ENCODE measurements at regions not wholly inside any gene's neighbourhood (a gene's known extent, or its start where the extent isn't known, plus 50 kb on each side); places are given as distances from the start of the nearest gene placed in this dataset.
"Not testable (repeated sequence)": the region's sequence is repeated elsewhere in the genome, so short reads cannot be mapped to it uniquely, and the experiment has no call there.

DNA sequence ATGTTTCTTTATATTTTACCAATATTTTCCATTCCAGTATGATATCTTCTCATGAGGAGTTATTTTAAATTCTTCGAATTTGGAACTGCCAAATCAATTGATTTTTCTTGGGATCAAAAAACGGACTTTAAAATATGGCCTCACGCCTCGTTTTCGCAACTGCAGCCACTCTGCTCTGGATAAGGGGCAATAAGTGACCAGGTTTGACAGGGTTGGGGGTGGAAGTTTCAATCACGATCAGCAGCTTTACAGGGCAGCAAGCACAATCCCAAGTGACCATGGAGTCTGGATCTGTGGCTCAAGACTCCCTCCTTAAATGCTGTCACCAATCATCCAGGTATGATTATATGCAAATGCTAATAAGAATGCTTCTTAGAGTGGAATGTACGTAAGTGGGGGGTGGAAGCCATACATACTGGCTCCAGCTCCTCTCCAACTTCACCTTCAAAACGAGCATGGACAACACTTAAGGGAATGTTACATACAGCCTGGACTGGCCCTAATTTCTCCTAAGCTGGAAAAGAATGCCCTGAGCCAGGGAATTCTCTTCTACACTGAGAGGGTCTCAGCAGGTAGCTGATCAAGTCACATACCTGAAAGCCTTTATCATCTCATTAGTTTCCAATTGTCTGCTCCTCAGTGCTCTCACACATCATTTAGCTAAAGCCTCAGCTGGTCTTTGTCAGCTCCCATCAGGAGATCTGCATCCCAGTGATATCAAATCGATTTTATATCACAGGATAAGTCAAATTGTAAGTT, 176.9 kb upstream of the DCAF8L1 start:
- no peak overlapping the region for H3K4me2 ChIP-seq (ENCODE audit: low read depth, low read length, poor library complexity, severe bottlenecking)
- no peaks in the 10 kb centered on the region for H4K20me1 ChIP-seq (ENCODE audit: insufficient read depth, low read length, poor library complexity, severe bottlenecking)
- no peaks in the 10 kb centered on the region for H3K9me3 ChIP-seq (ENCODE audit: insufficient read depth, low read depth, low read length)
- no peaks in the 10 kb centered on the region for H3K27me3 ChIP-seq (ENCODE audit: insufficient read depth, low read length, poor library complexity, severe bottlenecking)
- no peak for TF ChIP-seq EZH2phosphoT487 (IDR thresholded peaks at IDR 0.05; ENCODE audit: borderline replicate concordance)
- TF ChIP-seq, protein P1, sequence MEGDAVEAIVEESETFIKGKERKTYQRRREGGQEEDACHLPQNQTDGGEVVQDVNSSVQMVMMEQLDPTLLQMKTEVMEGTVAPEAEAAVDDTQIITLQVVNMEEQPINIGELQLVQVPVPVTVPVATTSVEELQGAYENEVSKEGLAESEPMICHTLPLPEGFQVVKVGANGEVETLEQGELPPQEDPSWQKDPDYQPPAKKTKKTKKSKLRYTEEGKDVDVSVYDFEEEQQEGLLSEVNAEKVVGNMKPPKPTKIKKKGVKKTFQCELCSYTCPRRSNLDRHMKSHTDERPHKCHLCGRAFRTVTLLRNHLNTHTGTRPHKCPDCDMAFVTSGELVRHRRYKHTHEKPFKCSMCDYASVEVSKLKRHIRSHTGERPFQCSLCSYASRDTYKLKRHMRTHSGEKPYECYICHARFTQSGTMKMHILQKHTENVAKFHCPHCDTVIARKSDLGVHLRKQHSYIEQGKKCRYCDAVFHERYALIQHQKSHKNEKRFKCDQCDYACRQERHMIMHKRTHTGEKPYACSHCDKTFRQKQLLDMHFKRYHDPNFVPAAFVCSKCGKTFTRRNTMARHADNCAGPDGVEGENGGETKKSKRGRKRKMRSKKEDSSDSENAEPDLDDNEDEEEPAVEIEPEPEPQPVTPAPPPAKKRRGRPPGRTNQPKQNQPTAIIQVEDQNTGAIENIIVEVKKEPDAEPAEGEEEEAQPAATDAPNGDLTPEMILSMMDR (conservative IDR thresholded peaks at IDR 0.05; ENCODE audit: low read length), result no peak
- no peaks in the 10 kb centered on the region for H3K9me2 ChIP-seq (replicated peaks; ENCODE audit: low read depth, low read length)
- H3K79me2 ChIP-seq (ENCODE audit: insufficient read depth, low read length), result no peaks in the 10 kb centered on the region
- H3K36me3 ChIP-seq (ENCODE audit: insufficient read depth, low read length), result no peaks in the 10 kb centered on the region
- H3K9ac ChIP-seq (ENCODE audit: low read depth, low read length, poor library complexity, severe bottlenecking), result no peak overlapping the region
- H3F3A ChIP-seq (ENCODE audit: low read depth), result no peaks in the 10 kb centered on the region
- H2AFZ ChIP-seq (ENCODE audit: low read length), result no peak overlapping the region
- no peaks in the 10 kb centered on the region for H3K4me1 ChIP-seq (ENCODE audit: insufficient read depth, low read length, poor library complexity, severe bottlenecking)
- H3K4me3 ChIP-seq (ENCODE audit: low read length, poor library complexity, severe bottlenecking), result no peak overlapping the region

DNA sequence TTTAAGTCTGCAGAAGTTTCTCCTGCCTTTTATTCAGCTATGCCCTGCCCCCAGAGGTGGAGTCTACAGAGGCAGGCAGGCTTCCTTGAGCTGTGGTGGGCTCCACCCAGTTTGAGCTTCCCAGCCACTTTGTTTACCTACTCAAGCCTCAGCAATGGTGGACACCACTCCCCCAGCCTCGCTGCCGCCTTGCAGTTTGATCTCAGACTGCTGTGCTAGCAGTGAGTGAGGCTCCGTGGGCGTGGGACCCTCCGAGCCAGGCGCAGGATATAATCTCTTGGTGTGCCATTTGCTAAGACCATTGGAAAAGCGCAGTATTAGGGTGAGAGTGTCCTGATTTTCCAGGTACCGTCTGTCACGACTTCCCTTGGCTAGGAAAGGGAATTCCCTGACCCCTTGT, 171.0 kb upstream of the DCAF8L1 start:
- not testable (repeated sequence) for H4K20me1 ChIP-seq (ENCODE audit: insufficient read depth, low read length, poor library complexity, severe bottlenecking); H3K4me3 ChIP-seq (ENCODE audit: low read length, poor library complexity, severe bottlenecking); H3K27me3 ChIP-seq (ENCODE audit: insufficient read depth, low read length, poor library complexity, severe bottlenecking); H3K4me2 ChIP-seq (ENCODE audit: low read depth, low read length, poor library complexity, severe bottlenecking); H3K9ac ChIP-seq (ENCODE audit: low read depth, low read length, poor library complexity, severe bottlenecking); H3K9me2 ChIP-seq (replicated peaks; ENCODE audit: low read depth, low read length); H3K4me1 ChIP-seq (ENCODE audit: insufficient read depth, low read length, poor library complexity, severe bottlenecking); H2AFZ ChIP-seq (ENCODE audit: low read length); H3K9me3 ChIP-seq (ENCODE audit: insufficient read depth, low read depth, low read length); H3K79me2 ChIP-seq (ENCODE audit: insufficient read depth, low read length); H3F3A ChIP-seq (ENCODE audit: low read depth); H3K36me3 ChIP-seq (ENCODE audit: insufficient read depth, low read length)

DNA sequence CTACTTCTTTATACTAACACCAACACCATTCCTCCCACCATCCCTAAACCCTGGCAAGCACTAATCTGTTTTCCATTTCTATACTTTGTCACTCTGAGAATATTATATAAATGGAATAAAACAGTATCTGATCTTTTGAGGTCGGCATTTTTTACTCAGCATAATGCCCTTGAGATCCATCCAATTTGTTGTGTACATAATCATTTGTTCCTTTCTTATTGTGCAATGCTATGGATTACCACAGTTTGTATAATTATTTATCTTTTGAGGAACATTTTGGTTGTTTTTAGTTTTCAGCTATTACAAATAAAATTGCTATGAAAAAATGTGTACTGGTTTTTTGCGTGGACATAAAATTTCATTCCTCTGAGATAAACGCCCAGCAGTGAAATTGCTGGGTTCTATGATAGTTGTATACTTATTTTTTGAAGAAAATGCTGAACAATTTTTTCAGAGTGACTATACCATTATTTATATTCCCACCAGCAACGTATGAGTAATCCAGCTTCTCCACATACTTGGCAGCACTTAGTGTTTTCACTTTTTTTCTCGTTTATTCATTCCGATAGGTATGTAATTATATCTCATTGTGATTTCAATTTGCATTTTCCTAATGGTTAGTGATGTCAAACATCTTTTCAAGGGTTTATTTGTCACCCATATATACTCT, 154.3 kb upstream of the DCAF8L1 start:
- Histone ChIP-seq H3K9me2 (replicated peaks; ENCODE audit: low read depth, low read length) (no peaks in the 10 kb centered on the region), H3K79me2 (ENCODE audit: insufficient read depth, low read length) (no peaks in the 10 kb centered on the region), H3K9ac (ENCODE audit: low read depth, low read length, poor library complexity, severe bottlenecking) (no peak overlapping the region), H3K4me1 (ENCODE audit: insufficient read depth, low read length, poor library complexity, severe bottlenecking) (no peaks in the 10 kb centered on the region), H4K20me1 (ENCODE audit: insufficient read depth, low read length, poor library complexity, severe bottlenecking) (no peaks in the 10 kb centered on the region), H3K4me2 (ENCODE audit: low read depth, low read length, poor library complexity, severe bottlenecking) (no peak overlapping the region), H2AFZ (ENCODE audit: low read length) (no peak overlapping the region), H3F3A (ENCODE audit: low read depth) (no peaks in the 10 kb centered on the region), H3K4me3 (ENCODE audit: low read length, poor library complexity, severe bottlenecking) (no peak overlapping the region), H3K36me3 (ENCODE audit: insufficient read depth, low read length) (no peaks in the 10 kb centered on the region), H3K27me3 (ENCODE audit: insufficient read depth, low read length, poor library complexity, severe bottlenecking) (no peaks in the 10 kb centered on the region), H3K9me3 (ENCODE audit: insufficient read depth, low read depth, low read length) (no peaks in the 10 kb centered on the region)
- no peak for TF ChIP-seq EZH2phosphoT487 (IDR thresholded peaks at IDR 0.05; ENCODE audit: borderline replicate concordance)
- TF ChIP-seq, protein P1 (conservative IDR thresholded peaks at IDR 0.05; ENCODE audit: low read length), result no peak
